BE2C (cell line): ENCODE measurements at regions not wholly inside any gene's neighbourhood (a gene's known extent, or its start where the extent isn't known, plus 50 kb on each side); places are given as distances from the start of the nearest gene placed in this dataset.
"Not testable (repeated sequence)": the region's sequence is repeated elsewhere in the genome, so short reads cannot be mapped to it uniquely, and the experiment has no call there.

Source experiments
- DNase-seq: peaks from one replicate; pipeline ENCODE4 v3.0.0-alpha.2; 2020
- H3K27me3 ChIP-seq: fragments of 250-450 bp; sonication (Bioruptor Pico); 2 replicates; pipeline ENCODE4 v1.5.1; 2020; ENCODE audit warnings: mild to moderate bottlenecking
- H3K36me3 ChIP-seq: fragments of 250-450 bp; sonication (Bioruptor Pico); 2 replicates; pipeline ENCODE4 v1.5.1; 2020; ENCODE audit warnings: mild to moderate bottlenecking
- H3K4me1 ChIP-seq: fragments of 250-450 bp; sonication (Bioruptor Pico); 2 replicates; pipeline ENCODE4 v1.5.1; 2020
- H3K4me3 ChIP-seq: 2 replicates; pipeline ENCODE4 v1.5.1; 2011; ENCODE audit warnings: low read depth, low read length
- H3K9me3 ChIP-seq: fragments of 250-450 bp; sonication (Bioruptor Pico); 2 replicates; pipeline ENCODE4 v1.5.1; 2020
- CTCF ChIP-seq: IDR thresholded peaks from 2 replicates; pipeline ENCODE4 v1.5.1; 2012; ENCODE audit warnings: mild to moderate bottlenecking, low read depth, low read length

- no peak overlapping the region for H3K4me3 ChIP-seq
- H3K36me3 ChIP-seq, result no peaks in the 10 kb centered on the region
- H3K27me3 ChIP-seq, result peaks cover 4% of the 10 kb centered on the region
- no peak for DNase-seq
- no peaks in the 10 kb centered on the region for H3K9me3 ChIP-seq
- TF ChIP-seq CTCF, result no peak
- H3K4me1 ChIP-seq, result no peaks in the 10 kb centered on the region
Observed at GRCh38 chr16:86886651-86887050, 308.3 kb downstream of the FOXL1 start.

GRCh38 chr16:86887416-86887815, 309.1 kb downstream of the FOXL1 start:
- no peak for DNase-seq
- Histone ChIP-seq H3K4me3 (no peak overlapping the region), H3K36me3 (no peaks in the 10 kb centered on the region), H3K4me1 (no peaks in the 10 kb centered on the region), H3K27me3 (peaks cover 4% of the 10 kb centered on the region), H3K9me3 (no peaks in the 10 kb centered on the region)
- no peak for TF ChIP-seq CTCF

- H3K27me3 ChIP-seq, result peaks cover 4% of the 10 kb centered on the region
- H3K36me3 ChIP-seq, result no peaks in the 10 kb centered on the region
- no peaks in the 10 kb centered on the region for H3K9me3 ChIP-seq
- DNase-seq, result no peak
- no peaks in the 10 kb centered on the region for H3K4me1 ChIP-seq
- TF ChIP-seq CTCF, result no peak
- no peak overlapping the region for H3K4me3 ChIP-seq
Observed at GRCh38 chr16:86888231-86889053, 310.1 kb downstream of the FOXL1 start.

GRCh38 chr16:86889054-86889366, 310.7 kb downstream of the FOXL1 start:
- not testable (repeated sequence) for H3K36me3 ChIP-seq, H3K4me3 ChIP-seq, H3K4me1 ChIP-seq, DNase-seq, H3K9me3 ChIP-seq, H3K27me3 ChIP-seq

DNA sequence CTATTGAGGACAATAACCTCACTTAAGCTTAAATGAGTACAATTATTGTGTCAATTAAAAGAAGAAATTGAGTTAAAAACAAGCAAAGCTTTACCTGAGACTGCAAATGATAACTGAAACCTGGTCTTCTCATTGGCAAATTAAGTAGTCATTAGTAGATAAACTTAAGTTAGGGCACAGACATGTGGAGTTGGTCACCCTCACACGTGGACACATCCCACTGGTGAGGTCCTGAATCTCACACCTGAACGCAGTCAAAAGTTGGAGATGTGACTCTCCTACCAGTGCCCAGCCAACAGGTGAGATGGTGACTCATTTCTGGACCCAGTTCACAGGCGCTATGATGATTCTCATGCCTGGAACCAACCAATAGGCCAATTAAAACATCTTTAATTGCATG, 311.6 kb downstream of the FOXL1 start:
- H3K27me3 ChIP-seq, result peaks cover 4% of the 10 kb centered on the region
- H3K4me3 ChIP-seq, result no peak overlapping the region
- no peak for DNase-seq
- TF ChIP-seq CTCF, result no peak
- no peaks in the 10 kb centered on the region for H3K4me1 ChIP-seq
- no peaks in the 10 kb centered on the region for H3K9me3 ChIP-seq
- no peaks in the 10 kb centered on the region for H3K36me3 ChIP-seq

DNA sequence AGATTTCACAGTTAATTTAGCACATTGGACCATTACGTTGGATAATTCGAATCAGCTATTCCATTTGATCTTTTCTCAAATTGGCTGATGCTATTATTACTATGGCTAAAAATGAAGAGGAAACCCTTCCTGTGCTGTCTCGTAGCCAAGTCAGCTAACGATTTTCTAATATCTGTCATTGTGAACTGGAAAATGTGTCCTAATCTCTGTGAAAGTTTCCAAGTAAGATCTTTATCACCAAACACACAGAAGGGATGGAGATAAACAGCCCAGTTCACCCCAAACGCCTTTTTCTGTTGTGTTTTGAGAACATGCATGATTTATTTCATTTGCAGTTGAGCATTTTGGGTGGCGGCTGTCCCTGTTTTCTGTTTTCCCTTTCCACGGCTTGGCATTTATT, 312.8 kb downstream of the FOXL1 start:
- Histone ChIP-seq H3K27me3 (peaks cover 4% of the 10 kb centered on the region), H3K36me3 (no peaks in the 10 kb centered on the region), H3K9me3 (no peaks in the 10 kb centered on the region), H3K4me3 (no peak overlapping the region), H3K4me1 (no peaks in the 10 kb centered on the region)
- TF ChIP-seq CTCF, result no peak
- DNase-seq, result no peak
